GM12872 (cell line): ENCODE measurements at regions not wholly inside any gene's neighbourhood (a gene's known extent, or its start where the extent isn't known, plus 50 kb on each side); places are given as distances from the start of the nearest gene placed in this dataset.

Experiments used
- CTCF ChIP-seq: IDR thresholded peaks from 3 replicates; pipeline ENCODE4 v1.5.1; 2011; ENCODE audit warnings: low read depth, mild to moderate bottlenecking, low read length, moderate library complexity; ENCODE audit not compliant: insufficient read depth

GRCh38 chr11:79705648-79706047 lies 264.8 kb upstream of the TENM4 start:
- no peak for TF ChIP-seq CTCF

GRCh38 chr11:79702303-79702702 lies 261.5 kb upstream of the TENM4 start:
- no peak for TF ChIP-seq CTCF

- TF ChIP-seq CTCF, result no peak
These were observed 258.4 kb upstream of the TENM4 start for GRCh38 chr11:79699246-79699645.

GRCh38 chr11:79697905-79698304 lies 257.1 kb upstream of the TENM4 start:
- TF ChIP-seq CTCF, result no peak

GRCh38 chr11:79694368-79694767 lies 253.5 kb upstream of the TENM4 start:
- no peak for TF ChIP-seq CTCF

- no peak for TF ChIP-seq CTCF
These were observed 250.6 kb upstream of the TENM4 start for GRCh38 chr11:79691445-79691844.

- TF ChIP-seq CTCF, result no peak
These were observed 246.0 kb upstream of the TENM4 start for GRCh38 chr11:79686703-79687419.

- no peak for TF ChIP-seq CTCF
These were observed 243.1 kb upstream of the TENM4 start for GRCh38 chr11:79683930-79684329.
